HG02981 (cell line): ENCODE measurements at regions not wholly inside any gene's neighbourhood (a gene's known extent, or its start where the extent isn't known, plus 50 kb on each side); places are given as distances from the start of the nearest gene placed in this dataset.
A peak's percentile ranks its signal among the peaks of the same experiment; 100 is the strongest.
"Not testable (repeated sequence)": the region's sequence is repeated elsewhere in the genome, so short reads cannot be mapped to it uniquely, and the experiment has no call there.

Source experiments
- ATAC-seq: cut with Tn5 transposase; IDR thresholded peaks from one replicate; pipeline ENCODE4 v1.9.1; 2021; ENCODE audit warnings: mild to moderate bottlenecking, moderate library complexity; ENCODE audit not compliant: unreplicated experiment

GRCh38 chr10:91002656-91003055, 81.8 kb upstream of the ANKRD1 start:
- no peak for ATAC-seq

- ATAC-seq = not testable (repeated sequence)
Measured at GRCh38 chr10:91003379-91003778, 82.5 kb upstream of the ANKRD1 start.

GRCh38 chr10:91005276-91005675, 84.4 kb upstream of the ANKRD1 start:
- not testable (repeated sequence) for ATAC-seq

- peak; percentile 36 for ATAC-seq
Measured at GRCh38 chr10:91006001-91006751, 85.3 kb upstream of the ANKRD1 start.

- ATAC-seq = peak; percentile 89
Measured at GRCh38 chr10:91006752-91007346, 86.0 kb upstream of the ANKRD1 start.

- ATAC-seq = no peak
Measured at GRCh38 chr10:91007655-91008054, 86.8 kb upstream of the ANKRD1 start.

- ATAC-seq = no peak
Measured at GRCh38 chr10:91009121-91009520, 88.2 kb upstream of the ANKRD1 start.

- no peak for ATAC-seq
Measured at GRCh38 chr10:91010952-91011351, 90.1 kb upstream of the ANKRD1 start.

GRCh38 chr10:91012502-91012901, 91.6 kb upstream of the ANKRD1 start:
- no peak for ATAC-seq

GRCh38 chr10:91013985-91014384, 93.1 kb upstream of the ANKRD1 start:
- ATAC-seq = no peak

GRCh38 chr10:91017198-91017597, 96.3 kb upstream of the ANKRD1 start:
- no peak for ATAC-seq

- no peak for ATAC-seq
Measured at GRCh38 chr10:91021901-91022300, 101.0 kb upstream of the ANKRD1 start.

GRCh38 chr10:91022390-91022789, 101.5 kb upstream of the ANKRD1 start:
- ATAC-seq = no peak

- ATAC-seq = no peak
Measured at GRCh38 chr10:91022924-91023699, 102.2 kb upstream of the ANKRD1 start.

- no peak for ATAC-seq
Measured at GRCh38 chr10:91023700-91024398, 103.0 kb upstream of the ANKRD1 start.

- no peak for ATAC-seq
Measured at GRCh38 chr10:91024541-91024940, 103.7 kb upstream of the ANKRD1 start.

- no peak for ATAC-seq
Measured at GRCh38 chr10:91032611-91033206, 111.8 kb upstream of the ANKRD1 start.

- no peak for ATAC-seq
Measured at GRCh38 chr10:91033324-91033950, 112.5 kb upstream of the ANKRD1 start.

GRCh38 chr10:91034042-91034441, 113.2 kb upstream of the ANKRD1 start:
- no peak for ATAC-seq

- no peak for ATAC-seq
Measured at GRCh38 chr10:91034494-91035159, 113.7 kb upstream of the ANKRD1 start.
